Central memory CD8-positive, alpha-beta T cell (primary cell): ENCODE measurements at regions not wholly inside any gene's neighbourhood (a gene's known extent, or its start where the extent isn't known, plus 50 kb on each side); places are given as distances from the start of the nearest gene placed in this dataset.

ENCODE experiments used
- ATAC-seq: fragments of 150-1000 bp; cut with Tn5 transposase; replicated peaks from 2 replicates; pipeline ENCODE4 v1.10.0; 2022; ENCODE audit warnings: mild to moderate bottlenecking, moderate FRiP score, moderate number of reproducible peaks; ENCODE audit not compliant: poor library complexity, severe bottlenecking; ENCODE audit errors: extremely low read depth
- DNase-seq, 2 donors: peaks; one replicate each; pipeline ENCODE4 v3.0.0; 2021; ENCODE audit warnings: low spot score in 2 of 2
- H3K27ac Mint-ChIP-seq: one replicate; pipeline ENCODE4 v1.8.0; 2022; ENCODE audit warnings: low read depth, mild to moderate bottlenecking, moderate library complexity, mixed read lengths
- H3K27me3 Mint-ChIP-seq: one replicate; pipeline ENCODE4 v1.8.0; 2022; ENCODE audit warnings: mixed read lengths
- H3K36me3 Mint-ChIP-seq: one replicate; pipeline ENCODE4 v1.8.0; 2022; ENCODE audit warnings: mild to moderate bottlenecking, moderate library complexity, mixed read lengths; ENCODE audit not compliant: insufficient read depth
- H3K4me1 Mint-ChIP-seq: one replicate; pipeline ENCODE4 v1.8.0; 2022; ENCODE audit warnings: mixed read lengths
- H3K4me3 Mint-ChIP-seq: one replicate; pipeline ENCODE4 v1.8.0; 2022; ENCODE audit warnings: mild to moderate bottlenecking, moderate library complexity, mixed read lengths
- H3K9me3 Mint-ChIP-seq: one replicate; pipeline ENCODE4 v1.8.0; 2022; ENCODE audit warnings: mixed read lengths

- Mint-ChIP-seq H3K4me1 (no peaks in the 10 kb centered on the region), H3K36me3 (no peaks in the 10 kb centered on the region), H3K27me3 (no peaks in the 10 kb centered on the region), H3K9me3 (no peaks in the 10 kb centered on the region), H3K27ac (no peak overlapping the region), H3K4me3 (no peak overlapping the region)
- ATAC-seq (no peak), DNase-seq (no peak)
These were observed 425.3 kb downstream of the USP25 start for GRCh38 chr21:16154951-16155635.

- H3K4me3 Mint-ChIP-seq, result no peak overlapping the region
These were observed 427.2 kb downstream of the USP25 start for GRCh38 chr21:16156841-16157489.

DNA sequence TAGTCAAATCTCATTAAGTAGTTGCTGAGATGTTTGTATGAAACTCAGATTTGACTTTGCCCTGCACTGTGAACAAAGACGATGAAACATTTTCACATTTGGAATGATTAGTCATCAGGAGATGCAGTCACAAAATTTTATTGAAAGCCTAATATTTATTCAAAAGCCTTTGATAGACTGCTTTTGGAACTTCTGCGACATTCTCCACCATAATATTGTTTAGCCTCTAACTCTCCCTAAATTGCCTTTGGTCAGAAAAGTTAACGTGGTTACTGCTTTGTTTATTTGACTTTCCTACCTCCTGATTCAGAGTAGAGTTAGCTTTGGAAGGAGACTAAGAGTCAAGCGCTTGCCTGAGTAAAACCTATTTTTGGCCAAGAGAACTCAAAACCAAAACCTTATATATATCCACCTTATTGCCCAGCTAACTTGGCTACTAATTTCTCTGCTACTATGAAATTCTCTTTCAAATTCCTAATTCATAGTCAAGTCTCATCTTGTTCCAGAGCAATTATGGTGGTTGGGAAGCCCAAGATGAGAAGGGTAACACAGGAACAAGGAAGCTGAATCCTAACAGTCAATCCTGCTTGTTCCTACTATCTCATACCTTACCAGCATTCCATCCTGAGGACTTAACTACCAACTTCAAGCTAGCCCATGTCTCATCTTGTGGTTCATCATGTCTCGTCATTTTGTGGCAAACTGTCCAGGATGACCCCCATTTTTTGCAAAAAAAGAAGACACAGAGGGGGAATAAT lies 429.6 kb downstream of the USP25 start:
- Mint-ChIP-seq H3K36me3 (no peaks in the 10 kb centered on the region), H3K4me1 (no peaks in the 10 kb centered on the region), H3K4me3 (no peak overlapping the region), H3K9me3 (no peaks in the 10 kb centered on the region), H3K27me3 (no peaks in the 10 kb centered on the region), H3K27ac (no peak overlapping the region)
- no peak for ATAC-seq
- DNase-seq, result no peak

More at GRCh38 chr21:16156841-16157489, 427.2 kb downstream of the USP25 start:
- no peaks in the 10 kb centered on the region for H3K4me1 Mint-ChIP-seq
- DNase-seq (no peak), ATAC-seq (no peak)
- no peaks in the 10 kb centered on the region for H3K36me3 Mint-ChIP-seq
- H3K27me3 Mint-ChIP-seq, result no peaks in the 10 kb centered on the region
- H3K9me3 Mint-ChIP-seq, result no peaks in the 10 kb centered on the region
- no peak overlapping the region for H3K27ac Mint-ChIP-seq

DNA sequence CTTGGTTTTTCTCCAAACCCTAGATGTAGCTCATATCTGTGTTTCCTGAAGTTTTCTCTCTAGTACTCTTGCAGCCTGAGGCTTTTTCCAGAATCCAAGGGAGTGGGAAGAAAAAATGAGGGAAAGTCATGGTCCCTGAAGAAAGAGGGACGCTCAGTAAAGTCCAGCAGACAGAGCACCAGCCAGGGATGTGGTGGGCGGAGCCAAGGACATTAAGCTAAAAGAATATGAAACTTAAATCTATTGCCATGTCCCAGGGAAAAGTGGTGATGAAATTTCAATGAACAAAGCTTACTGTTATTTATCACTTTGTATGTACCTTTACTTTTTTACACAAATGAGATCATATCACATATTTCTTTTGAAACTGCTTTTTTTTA lies 430.2 kb downstream of the USP25 start:
- no peak overlapping the region for H3K4me3 Mint-ChIP-seq
- DNase-seq (no peak), ATAC-seq (no peak)
- H3K27me3 Mint-ChIP-seq, result no peaks in the 10 kb centered on the region
- H3K27ac Mint-ChIP-seq, result no peak overlapping the region
- H3K9me3 Mint-ChIP-seq, result no peaks in the 10 kb centered on the region
- H3K36me3 Mint-ChIP-seq, result no peaks in the 10 kb centered on the region
- no peaks in the 10 kb centered on the region for H3K4me1 Mint-ChIP-seq

GRCh38 chr21:16162953-16163352 lies 433.2 kb downstream of the USP25 start:
- Mint-ChIP-seq H3K27me3 (no peaks in the 10 kb centered on the region), H3K36me3 (no peaks in the 10 kb centered on the region), H3K4me1 (no peaks in the 10 kb centered on the region), H3K4me3 (no peak overlapping the region), H3K9me3 (no peaks in the 10 kb centered on the region), H3K27ac (no peak overlapping the region)
- DNase-seq (no peak), ATAC-seq (no peak)

DNA sequence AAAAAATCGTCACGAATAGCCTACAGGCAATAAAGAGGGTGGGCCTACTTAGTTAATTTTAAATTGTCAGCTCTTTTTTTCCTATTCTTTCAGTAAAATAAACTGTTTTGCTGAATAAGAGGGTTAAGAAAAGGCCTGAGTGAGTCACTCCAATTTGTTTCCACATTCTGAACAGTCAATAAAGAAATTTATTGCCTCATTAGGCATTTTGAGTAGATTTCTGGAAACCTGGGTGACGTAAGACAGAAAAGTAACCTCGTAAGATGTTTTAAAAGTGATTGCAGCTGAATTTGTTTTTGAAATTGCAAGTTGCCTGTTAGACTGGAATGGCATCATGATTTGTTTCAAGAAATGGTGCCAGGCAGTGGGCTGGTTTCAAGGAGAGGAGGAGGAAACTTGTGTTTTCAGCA lies 439.3 kb downstream of the USP25 start:
- Mint-ChIP-seq H3K27ac (no peak overlapping the region), H3K27me3 (no peaks in the 10 kb centered on the region)
- no peak for DNase-seq

GRCh38 chr21:16169779-16170178 lies 440.0 kb downstream of the USP25 start:
- DNase-seq, result no peak
- Mint-ChIP-seq H3K36me3 (no peaks in the 10 kb centered on the region), H3K27me3 (no peaks in the 10 kb centered on the region), H3K4me3 (no peak overlapping the region), H3K9me3 (peaks cover 5% of the 10 kb centered on the region), H3K27ac (no peak overlapping the region), H3K4me1 (no peaks in the 10 kb centered on the region)
- no peak for ATAC-seq

More for the DNA sequence above, 439.3 kb downstream of the USP25 start:
- Mint-ChIP-seq H3K4me1 (no peaks in the 10 kb centered on the region), H3K36me3 (no peaks in the 10 kb centered on the region), H3K4me3 (no peak overlapping the region), H3K9me3 (peaks cover 5% of the 10 kb centered on the region)
- ATAC-seq, result no peak

DNA sequence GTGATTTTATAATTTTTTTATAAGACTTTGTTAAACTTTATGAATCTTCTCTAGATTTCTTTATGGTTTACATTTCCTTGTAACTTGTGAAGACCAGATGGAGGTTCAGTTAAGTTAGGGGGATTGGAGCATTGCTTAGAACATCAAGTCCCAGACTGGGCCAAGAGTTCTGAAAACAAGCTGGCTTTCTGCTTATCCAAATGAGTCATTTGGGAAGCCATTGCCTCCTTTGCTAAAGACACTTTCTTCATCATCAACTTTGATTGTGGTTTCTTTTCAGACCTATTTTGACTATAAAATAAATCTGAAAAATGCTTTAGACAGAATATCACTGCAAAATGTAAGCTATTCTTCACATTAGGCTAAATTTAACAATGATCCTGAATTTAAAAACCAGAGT lies 446.8 kb downstream of the USP25 start:
- peaks cover 5% of the 10 kb centered on the region for H3K9me3 Mint-ChIP-seq
- no peak overlapping the region for H3K27ac Mint-ChIP-seq
- H3K36me3 Mint-ChIP-seq, result no peaks in the 10 kb centered on the region
- DNase-seq (no peak), ATAC-seq (no peak)
- H3K4me1 Mint-ChIP-seq, result no peaks in the 10 kb centered on the region
- no peaks in the 10 kb centered on the region for H3K27me3 Mint-ChIP-seq
- no peak overlapping the region for H3K4me3 Mint-ChIP-seq

GRCh38 chr21:16177532-16177931 lies 447.8 kb downstream of the USP25 start:
- no peaks in the 10 kb centered on the region for H3K4me1 Mint-ChIP-seq
- ATAC-seq (no peak), DNase-seq (no peak)
- H3K27me3 Mint-ChIP-seq, result no peaks in the 10 kb centered on the region
- no peak overlapping the region for H3K4me3 Mint-ChIP-seq
- H3K27ac Mint-ChIP-seq, result no peak overlapping the region
- H3K9me3 Mint-ChIP-seq, result no peaks in the 10 kb centered on the region
- H3K36me3 Mint-ChIP-seq, result no peaks in the 10 kb centered on the region

GRCh38 chr21:16179773-16180172 lies 450.0 kb downstream of the USP25 start:
- ATAC-seq (no peak), DNase-seq (no peak)
- Mint-ChIP-seq H3K27me3 (no peaks in the 10 kb centered on the region), H3K27ac (no peak overlapping the region), H3K4me3 (no peak overlapping the region), H3K9me3 (no peaks in the 10 kb centered on the region), H3K4me1 (no peaks in the 10 kb centered on the region), H3K36me3 (no peaks in the 10 kb centered on the region)

DNA sequence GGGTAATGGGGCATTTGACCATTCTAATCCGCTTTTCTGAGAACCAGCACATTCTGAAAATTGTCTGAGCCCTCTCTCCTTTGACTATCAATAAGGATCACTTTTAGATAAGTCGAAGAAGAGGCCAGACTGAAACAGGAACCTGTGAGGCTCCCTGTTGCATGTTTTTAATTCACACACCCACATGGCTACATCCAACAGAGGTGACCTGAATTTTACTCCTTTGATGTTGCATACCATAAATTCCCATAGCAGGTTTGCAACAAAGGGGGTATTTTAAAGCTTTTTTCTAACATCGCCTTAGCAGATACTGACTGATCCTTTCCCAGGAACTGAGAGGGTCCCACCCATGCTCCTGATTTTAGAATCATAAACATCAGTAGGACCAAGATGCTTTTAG lies 450.8 kb downstream of the USP25 start:
- H3K4me1 Mint-ChIP-seq, result no peaks in the 10 kb centered on the region
- no peaks in the 10 kb centered on the region for H3K36me3 Mint-ChIP-seq
- no peaks in the 10 kb centered on the region for H3K9me3 Mint-ChIP-seq
- ATAC-seq, result no peak
- DNase-seq, result no peak
- no peaks in the 10 kb centered on the region for H3K27me3 Mint-ChIP-seq
- H3K4me3 Mint-ChIP-seq, result no peak overlapping the region
- H3K27ac Mint-ChIP-seq, result no peak overlapping the region

DNA sequence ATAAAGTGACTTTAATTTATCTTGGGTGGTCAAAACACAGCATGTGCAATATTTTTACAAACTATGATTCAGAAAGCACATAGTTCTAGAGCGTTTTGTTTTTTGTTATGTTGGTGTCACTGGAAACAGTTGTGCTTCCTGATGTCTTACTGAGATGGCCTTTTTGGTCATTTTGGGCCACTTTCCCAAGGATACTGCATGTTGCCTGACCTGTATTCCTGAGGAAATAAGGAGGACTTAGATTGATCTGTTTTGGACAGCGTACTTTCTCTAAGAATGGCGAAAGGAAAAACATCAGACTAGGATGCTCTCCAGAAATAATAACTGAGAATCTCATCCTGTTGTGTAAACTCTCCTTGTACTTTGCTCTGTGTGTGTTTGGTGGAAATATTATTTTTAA lies 451.2 kb downstream of the USP25 start:
- no peak for DNase-seq
- ATAC-seq, result no peak
- no peak overlapping the region for H3K4me3 Mint-ChIP-seq
- H3K4me1 Mint-ChIP-seq, result no peaks in the 10 kb centered on the region
- H3K36me3 Mint-ChIP-seq, result no peaks in the 10 kb centered on the region
- H3K27ac Mint-ChIP-seq, result no peak overlapping the region
- no peaks in the 10 kb centered on the region for H3K27me3 Mint-ChIP-seq
- no peaks in the 10 kb centered on the region for H3K9me3 Mint-ChIP-seq

GRCh38 chr21:16185766-16186165 lies 456.0 kb downstream of the USP25 start:
- no peaks in the 10 kb centered on the region for H3K36me3 Mint-ChIP-seq
- H3K4me1 Mint-ChIP-seq, result no peaks in the 10 kb centered on the region
- H3K9me3 Mint-ChIP-seq, result peaks cover 11% of the 10 kb centered on the region
- no peaks in the 10 kb centered on the region for H3K27me3 Mint-ChIP-seq
- H3K27ac Mint-ChIP-seq, result no peak overlapping the region
- H3K4me3 Mint-ChIP-seq, result no peak overlapping the region
- ATAC-seq (no peak), DNase-seq (no peak)
